Right lobe of liver (tissue), 4 donors: ENCODE measurements at regions not wholly inside any gene's neighbourhood (a gene's known extent, or its start where the extent isn't known, plus 50 kb on each side); places are given as distances from the start of the nearest gene placed in this dataset.

Experiments
- POLR2A ChIP-seq: fragments of 450-650 bp; IDR thresholded peaks from one replicate; pipeline ENCODE4 v1.6.1; 2017; ENCODE audit warnings: antibody characterized with exemption, mild to moderate bottlenecking
- TF ChIP-seq, protein P1 (sequence below), 4 donors: fragments of 200-600 bp in 3 of 4; fragments of 450-650 bp in 1 of 4; IDR thresholded peaks; one replicate each; pipeline versions ENCODE4 v1.5.1 to v1.8.0; 2016 to 2022; ENCODE audit warnings: antibody characterized with exemption in 4 of 4, mild to moderate bottlenecking in 2 of 4
- donor health status: DM: no; HTN: no; CAD: no.
- donor health status: DM: no; HTN: no; CAD: no.
- donor health status: DM: no; HTN: yes; CAD: no.

DNA sequence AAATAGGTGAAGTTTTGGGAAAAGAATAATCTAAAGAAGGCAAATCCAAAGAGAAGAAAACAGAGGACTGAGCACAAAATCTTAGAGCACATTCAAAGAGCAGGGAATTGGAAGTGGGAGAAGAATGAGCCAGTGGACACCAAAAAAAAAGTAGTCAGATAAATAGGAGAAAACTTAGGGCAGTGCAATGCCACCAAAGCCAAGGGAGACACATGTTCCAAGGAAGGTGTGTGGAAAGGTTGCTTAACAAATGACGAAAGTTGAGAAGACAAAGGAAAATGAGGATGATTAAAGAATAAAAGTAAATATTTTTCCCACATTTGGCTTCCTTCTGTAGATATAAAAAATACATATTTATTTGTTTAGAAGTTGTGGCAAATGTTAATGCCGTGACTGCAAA is 237.6 kb downstream of the TANC2 start:
- TF ChIP-seq, protein P1, sequence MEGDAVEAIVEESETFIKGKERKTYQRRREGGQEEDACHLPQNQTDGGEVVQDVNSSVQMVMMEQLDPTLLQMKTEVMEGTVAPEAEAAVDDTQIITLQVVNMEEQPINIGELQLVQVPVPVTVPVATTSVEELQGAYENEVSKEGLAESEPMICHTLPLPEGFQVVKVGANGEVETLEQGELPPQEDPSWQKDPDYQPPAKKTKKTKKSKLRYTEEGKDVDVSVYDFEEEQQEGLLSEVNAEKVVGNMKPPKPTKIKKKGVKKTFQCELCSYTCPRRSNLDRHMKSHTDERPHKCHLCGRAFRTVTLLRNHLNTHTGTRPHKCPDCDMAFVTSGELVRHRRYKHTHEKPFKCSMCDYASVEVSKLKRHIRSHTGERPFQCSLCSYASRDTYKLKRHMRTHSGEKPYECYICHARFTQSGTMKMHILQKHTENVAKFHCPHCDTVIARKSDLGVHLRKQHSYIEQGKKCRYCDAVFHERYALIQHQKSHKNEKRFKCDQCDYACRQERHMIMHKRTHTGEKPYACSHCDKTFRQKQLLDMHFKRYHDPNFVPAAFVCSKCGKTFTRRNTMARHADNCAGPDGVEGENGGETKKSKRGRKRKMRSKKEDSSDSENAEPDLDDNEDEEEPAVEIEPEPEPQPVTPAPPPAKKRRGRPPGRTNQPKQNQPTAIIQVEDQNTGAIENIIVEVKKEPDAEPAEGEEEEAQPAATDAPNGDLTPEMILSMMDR (IDR thresholded peaks at IDR 0.05) = no peak
- no peak for TF ChIP-seq POLR2A
